GM21528 (cell line): ENCODE measurements at regions not wholly inside any gene's neighbourhood (a gene's known extent, or its start where the extent isn't known, plus 50 kb on each side); places are given as distances from the start of the nearest gene placed in this dataset.
"Not testable (repeated sequence)": the region's sequence is repeated elsewhere in the genome, so short reads cannot be mapped to it uniquely, and the experiment has no call there.

Source experiments
- ATAC-seq: cut with Tn5 transposase; IDR thresholded peaks from one replicate; pipeline ENCODE4 v1.9.1; 2021; ENCODE audit warnings: mild to moderate bottlenecking, moderate library complexity; ENCODE audit not compliant: unreplicated experiment, low FRiP score

DNA sequence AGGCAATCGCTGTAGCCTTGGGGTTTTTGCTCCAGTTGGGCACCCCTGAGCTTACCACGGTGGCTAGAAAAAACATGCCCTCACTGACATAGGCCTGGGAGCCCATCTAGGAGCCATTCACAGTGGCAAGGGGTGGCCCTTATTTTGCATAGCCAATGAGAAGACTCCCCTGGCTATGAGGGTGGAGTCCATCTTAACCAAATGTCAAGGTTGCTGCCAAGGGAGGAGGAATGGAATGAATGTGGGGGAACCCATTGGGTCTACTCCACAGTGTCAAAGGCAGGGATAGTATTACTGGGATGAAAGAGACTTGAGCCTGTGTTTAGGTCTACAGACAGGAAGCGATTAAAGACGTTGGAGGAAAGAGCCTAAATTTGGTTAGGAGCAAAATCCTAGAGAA lies 295.7 kb upstream of the PLGLB2 start:
- ATAC-seq, result not testable (repeated sequence)

DNA sequence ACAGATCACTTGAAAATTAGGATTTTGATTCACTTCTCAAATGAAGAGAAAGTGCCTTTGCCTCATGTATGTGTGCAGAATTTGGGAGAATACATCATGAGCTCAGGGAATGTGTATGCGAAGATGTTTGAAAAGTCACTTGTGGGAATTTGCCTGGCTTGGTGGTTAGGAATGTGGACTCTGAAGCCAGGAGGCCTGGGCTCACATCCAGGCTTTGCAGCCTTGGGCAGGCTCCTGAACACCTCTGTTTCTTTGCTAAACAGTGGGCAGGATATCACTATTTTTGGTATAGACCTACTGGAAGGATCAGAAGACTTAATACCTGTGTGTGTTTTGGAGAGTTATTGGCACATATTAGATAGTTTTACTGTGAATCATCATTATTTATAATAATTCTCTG lies 295.0 kb upstream of the PLGLB2 start:
- ATAC-seq, result not testable (repeated sequence)

DNA sequence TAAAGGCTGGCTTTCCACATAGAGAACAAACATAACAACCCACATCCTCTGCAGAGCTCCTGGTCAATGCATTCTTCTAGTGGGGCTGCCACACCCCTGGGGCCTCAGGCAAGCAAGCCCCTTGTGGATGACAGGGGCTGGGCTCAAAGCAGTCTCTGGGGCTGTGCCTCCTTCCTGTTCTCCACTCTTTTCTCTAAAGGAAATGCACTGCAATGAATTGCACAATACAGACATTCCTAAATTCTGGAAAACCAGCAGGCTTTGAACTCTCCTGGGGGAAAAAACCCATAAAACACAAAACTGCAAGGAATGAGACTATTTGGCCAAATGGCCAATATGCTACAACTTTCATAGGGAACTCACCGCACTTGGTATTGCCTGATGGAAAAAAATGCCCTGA lies 293.9 kb upstream of the PLGLB2 start:
- ATAC-seq, result not testable (repeated sequence)

DNA sequence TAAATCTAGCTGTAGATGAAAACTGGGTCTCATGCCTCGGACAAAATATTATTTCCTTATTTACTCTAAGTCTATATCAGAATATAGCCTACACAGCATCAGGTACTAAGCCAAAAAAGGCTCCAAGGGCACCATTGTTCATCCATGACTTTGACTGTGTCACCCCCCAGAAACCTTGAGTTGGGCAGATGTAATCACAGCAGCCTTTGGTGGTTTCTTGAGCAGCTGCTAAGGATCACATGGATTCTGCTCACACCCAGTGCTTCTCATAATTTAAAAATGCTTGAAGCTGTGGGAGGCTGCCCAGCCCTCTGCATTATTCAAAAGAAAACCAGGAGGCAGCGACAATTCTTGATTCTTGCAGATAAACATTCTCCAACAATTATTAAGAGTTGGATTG lies 293.5 kb upstream of the PLGLB2 start:
- ATAC-seq, result not testable (repeated sequence)

DNA sequence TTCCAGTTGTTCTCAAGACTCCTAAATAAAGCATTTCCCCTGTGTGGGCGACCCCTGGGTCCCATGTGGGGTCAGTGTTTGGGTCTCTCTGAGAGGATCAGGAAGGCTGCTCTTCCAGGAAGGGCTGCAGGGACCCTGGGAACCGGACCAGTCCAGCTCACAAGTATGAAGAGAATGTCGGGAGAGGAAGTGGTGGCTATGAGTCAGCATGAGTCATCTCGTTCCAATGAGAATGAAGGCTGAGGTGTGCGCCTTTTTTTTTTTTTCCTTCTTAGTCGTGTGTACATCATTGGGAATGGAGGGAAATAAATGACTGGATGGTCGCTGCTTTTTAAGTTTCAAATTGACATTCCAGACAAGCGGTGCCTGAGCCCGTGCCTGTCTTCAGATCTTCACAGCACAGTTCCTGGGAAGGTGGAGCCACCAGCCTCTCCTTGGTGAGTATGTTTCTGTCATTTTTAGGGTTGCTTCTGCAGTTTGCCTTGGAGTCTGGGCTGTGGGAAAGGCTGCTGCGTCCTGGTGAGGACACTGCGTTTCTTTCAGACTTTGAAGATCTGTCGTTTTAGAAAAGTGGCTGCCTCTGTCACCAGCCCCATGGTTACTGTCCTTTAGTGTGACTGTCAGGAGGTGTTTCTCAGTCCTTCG lies 292.6 kb upstream of the PLGLB2 start:
- peak; percentile 51 for ATAC-seq

DNA sequence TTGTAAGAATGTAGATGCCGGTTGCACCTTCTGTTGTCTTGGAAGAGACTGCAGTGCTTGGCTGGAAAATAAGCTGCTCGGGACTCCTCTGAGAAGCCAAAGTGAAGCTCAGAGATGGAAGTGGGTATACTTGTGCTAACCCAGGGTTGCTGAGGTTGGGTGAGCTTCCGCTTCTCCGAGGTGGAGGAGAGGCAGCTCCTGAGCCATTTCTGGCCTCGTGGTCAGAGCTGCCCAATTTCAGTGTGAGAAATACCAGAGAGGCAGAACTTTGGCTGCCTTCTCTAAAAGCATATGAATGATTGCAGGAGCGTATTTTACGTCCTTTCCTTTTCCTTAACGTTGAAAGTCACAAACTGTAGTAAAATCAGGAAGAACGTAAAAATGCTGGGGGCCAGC lies 292.0 kb upstream of the PLGLB2 start:
- ATAC-seq, result peak; percentile 38

DNA sequence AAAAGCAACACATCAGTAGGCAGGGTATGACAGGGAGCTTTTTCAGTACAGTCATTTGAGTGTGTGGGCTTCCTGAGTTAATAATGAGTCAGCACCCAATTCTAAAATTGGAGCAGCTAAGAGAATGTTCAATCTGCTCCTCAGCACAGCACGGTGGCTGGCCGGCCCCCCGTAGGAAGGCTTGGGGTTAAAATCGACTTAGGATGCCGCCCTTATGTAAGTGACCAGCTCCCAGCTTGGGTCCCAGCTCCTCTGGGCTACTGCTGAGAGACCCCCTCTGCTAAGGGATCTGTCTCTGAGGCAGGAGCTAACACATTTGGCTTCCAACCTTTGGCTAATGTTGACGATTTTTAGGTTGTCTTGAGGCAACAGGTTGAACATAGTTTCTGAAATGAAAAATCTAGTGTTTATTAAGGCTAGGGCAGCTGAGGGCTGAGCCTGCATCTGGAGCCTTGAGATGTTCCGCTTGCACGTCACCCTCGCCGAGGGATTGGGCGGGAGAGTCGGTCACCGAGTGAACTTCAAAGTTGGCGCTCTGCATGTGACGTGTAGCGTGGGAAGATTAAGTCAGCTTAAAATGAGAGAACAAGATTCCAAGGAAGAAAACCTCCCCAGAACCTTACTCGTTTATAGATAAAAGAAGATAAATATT lies 291.3 kb upstream of the PLGLB2 start:
- ATAC-seq, result peak; percentile 63

DNA sequence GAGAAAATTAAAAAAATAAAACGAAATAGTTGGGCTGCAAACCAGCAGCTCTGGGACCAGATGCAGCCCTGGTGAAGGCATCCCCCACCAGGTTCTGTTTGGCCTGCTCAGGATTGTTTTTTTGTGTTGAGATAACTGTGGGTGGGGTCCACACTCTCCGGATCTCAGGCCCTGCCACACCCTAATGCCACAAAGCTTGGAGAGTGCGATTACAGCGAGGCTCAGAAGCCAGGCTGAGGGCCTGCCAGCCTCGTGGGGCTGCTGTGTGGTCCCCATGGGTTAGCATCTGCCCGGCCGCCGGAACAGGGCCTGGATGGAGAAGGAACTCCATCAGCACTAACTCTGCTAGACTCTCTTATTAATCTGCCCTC lies 290.8 kb upstream of the PLGLB2 start:
- not testable (repeated sequence) for ATAC-seq

DNA sequence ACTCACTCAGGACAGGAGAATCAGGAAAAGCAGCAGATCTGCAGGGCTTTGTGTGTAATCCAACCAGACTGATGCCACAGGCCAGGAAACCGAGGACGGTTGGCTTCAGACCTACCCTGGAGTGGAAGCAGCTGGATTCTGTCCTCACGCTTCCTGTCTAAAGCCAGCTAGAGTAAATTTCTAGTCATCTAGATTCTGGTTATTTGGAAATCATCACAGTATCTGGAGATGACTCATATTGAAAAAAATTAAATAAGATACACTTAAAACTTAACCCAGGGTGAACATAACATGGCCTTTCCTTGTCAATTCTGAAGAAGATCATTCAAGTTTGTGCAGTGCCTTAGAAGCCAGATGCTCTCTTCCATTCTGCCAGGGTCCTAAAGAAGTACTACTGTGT lies 288.9 kb upstream of the PLGLB2 start:
- not testable (repeated sequence) for ATAC-seq

DNA sequence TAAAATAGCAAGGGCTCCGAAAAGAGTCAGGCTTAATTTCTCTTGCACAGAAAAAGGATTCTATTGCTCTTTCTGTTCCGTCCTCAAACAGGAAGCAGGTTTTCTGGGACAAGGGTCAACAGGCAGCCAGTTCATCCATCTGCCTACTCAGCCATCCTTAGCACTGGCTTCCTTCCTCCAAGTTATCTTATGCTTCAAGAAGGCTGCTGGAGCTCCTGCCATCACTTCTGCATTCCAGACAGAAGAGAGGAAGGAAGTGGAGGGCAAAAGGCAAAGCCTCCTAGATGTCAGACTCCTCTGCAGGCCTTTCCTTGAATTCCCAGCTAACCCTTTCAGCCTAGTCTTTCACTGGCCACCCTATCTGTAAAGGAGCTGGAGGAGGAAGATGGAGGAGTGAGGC lies 287.8 kb upstream of the PLGLB2 start:
- not testable (repeated sequence) for ATAC-seq

DNA sequence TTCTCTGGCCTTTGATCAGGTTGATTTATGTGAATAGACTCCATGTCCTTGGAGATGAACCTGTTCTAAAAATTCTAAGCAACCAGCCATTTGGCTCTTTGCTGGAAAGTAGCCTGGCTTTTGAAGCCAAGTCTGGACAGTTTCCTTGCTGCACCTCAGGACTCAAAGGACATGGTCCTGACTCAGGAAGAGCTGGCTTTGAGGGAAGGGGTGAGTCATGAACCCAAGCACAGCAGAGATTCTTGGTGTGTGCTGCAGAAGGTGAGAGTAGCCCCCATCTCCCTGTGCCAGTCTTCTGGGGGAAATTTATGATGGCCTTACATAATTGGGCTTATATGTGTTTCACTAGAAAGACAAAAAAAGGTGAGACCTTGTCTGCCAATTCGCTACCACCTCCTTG lies 287.2 kb upstream of the PLGLB2 start:
- ATAC-seq, result not testable (repeated sequence)

DNA sequence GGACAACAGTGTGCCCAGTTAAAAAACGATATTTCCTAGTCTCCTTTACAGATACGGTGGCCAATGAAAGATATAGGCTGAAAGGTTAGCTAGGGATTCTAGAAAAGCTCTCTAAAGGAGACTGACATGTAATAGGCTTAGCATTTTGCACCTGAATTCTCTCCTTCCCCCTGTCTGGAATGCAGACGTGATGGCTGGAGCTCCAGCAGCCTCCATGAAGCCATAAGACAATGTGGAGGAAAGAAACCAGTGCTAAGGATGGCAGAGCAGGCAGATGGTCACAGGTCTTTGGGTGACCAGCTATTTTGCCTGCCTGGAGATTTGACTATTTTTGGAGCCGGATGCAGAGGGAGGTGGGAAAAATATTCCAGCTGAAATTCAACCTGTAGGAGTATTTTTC lies 286.2 kb upstream of the PLGLB2 start:
- not testable (repeated sequence) for ATAC-seq

DNA sequence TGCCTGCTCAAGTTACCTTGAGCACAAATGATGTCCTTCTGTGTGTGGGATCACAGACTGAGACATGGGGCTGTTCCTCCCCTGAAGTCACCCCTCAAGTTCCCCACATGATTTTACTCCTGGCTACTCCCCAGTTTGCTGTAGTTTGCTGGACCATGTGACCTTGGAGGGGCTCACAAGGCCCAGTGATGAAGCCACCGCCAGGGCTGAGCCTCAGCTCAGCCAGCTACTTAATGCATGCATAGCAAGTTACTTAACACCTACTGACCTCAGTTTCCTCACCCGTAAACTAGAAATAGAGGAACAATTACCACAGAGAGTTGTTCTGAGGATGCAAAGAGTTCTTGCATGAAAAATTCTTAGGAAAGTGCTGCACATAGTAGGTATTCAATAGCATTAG lies 283.7 kb upstream of the PLGLB2 start:
- ATAC-seq, result not testable (repeated sequence)

DNA sequence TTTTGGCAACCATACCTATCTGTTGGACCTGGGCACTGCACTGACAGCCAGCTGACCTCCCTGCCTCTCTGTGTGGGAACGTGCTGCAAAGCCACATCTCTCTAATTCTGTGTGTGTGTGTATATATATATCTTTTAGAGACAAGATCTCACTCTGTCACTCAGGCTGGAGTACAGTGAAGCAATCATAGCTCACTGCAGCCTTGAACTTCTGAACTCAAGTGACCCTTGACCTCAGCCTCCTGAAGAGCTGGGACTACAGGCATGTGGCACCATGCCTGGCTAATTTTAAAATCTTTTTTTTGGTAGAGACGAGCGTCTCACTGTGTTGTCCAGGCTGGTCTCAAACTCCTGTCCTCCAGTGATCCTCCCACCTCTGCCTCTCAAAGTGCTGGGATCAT lies 282.2 kb upstream of the PLGLB2 start:
- not testable (repeated sequence) for ATAC-seq

DNA sequence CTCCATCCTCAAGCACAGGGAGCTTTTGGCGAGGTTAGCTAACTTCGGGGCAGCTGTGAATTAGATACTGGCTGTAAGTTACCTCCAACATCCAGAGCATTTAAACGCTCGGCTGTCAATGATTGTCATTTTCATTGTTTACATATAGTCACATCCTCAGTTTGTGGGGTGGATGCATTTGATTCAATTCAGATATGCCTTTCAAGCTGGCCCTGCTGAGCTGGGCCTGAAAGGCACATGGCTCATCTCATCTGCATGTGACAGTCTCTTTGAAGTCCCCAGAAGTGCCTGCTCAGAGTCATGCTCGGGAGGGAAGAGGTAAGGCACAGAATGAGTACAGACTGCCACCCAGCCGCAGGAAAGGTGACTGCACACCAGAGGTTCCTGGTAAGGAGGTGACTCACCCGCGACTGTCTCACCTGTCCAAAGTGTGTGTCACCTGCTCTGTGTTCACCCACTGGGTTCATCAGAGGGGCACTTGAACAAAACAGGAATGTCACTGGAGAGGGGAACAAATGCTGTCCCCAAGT lies 281.2 kb upstream of the PLGLB2 start:
- peak; percentile 54 for ATAC-seq

DNA sequence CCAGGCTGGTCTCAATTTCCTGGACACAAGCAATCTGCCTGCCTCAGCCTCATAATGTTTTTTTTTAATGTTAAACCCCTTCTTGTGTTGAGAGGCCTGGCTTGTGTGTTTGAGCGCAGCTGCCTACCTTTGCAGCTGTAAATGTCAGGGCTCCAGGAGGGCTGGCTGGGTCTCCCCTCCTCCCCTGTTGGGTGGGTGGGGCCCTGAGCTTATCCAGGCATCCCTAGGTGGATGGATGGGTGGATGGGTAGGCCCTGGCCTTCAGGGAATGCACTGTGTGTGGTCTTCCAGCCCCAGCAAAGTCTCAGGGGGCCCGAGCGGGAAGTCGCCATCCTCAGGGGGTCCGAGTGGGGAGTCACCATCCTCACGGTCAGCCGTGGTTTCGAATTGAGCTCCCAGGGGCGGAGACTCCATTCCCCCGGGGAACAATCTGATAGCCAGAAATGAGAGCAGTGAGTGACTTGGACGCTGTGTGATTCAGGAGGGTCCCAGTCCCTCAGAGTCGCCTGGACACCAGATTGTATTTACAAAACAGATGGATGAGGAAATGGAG lies 279.4 kb upstream of the PLGLB2 start:
- ATAC-seq, result not testable (repeated sequence)

DNA sequence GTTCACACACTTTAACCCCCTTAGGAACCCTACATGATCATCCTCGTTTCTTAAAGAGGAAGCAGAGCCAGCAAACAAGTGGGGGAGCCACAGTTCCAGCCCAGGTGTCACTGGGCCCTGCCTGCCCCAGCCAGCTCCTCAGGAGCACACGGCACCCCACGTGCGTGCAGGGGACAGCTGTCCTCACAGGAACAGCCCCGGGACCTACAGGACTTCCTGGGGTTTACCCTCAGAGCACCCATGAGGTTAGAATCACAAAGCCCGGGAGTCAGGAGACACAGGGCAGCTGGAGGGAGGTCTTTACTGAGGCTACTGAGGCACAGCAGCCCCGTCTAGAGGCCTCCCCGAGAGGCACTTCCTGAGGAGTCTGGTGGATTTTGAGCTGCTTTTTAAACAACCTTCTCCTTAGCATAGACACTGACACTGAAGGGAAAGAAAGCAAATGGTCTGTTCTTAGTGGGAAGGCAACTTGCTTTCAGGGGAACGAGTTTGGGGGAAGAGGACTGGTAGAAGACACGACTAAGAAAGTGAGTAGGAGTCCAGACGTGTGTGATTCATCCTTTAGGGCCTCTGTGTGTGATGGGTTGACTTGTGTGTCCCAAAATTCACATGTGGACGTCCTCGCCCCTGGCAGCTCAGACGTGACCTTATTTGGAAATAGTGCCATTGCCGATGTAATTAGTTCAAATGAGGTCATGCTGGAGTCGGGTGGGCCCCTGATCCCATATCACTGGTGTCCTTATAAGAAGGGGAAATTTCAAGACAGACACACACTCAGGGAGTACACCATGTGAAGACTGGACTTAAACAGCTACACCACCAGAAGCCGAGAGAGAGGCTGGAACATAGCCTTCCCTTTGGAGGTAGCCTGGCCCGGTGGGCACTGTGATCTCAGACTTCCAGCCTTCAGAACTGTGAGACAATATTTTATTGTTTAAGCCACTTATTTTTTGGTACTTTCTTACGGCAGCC lies 278.4 kb upstream of the PLGLB2 start:
- ATAC-seq, result peak; percentile 44

DNA sequence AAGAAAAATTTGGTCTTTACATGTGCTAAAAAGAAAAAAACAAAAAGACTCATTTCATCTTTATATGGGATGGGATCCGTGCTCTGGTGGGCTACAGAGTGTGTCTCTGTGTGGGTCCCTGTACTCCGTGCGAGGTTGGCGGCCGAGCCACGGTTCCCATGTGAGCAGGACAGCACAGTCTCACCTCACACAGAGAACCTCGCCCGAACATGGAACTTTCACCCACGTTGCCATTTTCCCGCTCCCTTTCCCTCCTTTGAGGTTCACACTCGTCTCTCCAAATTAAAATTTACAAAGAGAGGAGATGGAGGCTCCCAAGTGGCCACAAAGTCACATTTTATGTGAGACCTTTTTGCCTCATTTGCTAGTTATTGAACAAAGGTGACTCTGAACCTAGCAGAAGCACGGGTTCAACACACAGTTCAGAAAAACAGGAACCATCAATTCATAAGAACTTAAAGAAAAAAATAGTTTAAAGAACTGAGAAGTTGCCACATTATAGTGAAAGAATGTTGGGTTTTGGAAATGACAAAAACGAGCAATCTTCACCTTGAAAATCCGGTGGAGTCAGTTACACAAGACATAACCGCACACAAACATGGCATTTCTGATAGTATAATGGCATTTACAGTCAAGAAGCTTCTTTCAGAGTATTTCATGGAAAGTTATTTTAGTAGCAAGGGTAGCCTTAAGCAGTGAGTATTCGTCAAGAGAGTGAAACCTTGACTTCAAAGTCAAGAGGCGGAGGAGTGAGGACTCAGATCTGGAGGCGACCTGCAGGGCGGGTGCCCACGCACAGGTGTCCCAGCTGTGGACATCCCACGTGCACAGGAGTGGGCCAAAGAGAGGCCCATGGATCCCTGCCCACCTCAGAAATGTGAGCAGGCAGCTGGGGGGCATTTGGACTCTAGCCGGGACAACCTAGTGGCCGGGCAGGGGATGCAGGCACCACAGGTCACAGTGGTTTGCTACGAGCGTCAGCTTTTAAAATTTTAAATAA lies 277.2 kb upstream of the PLGLB2 start:
- ATAC-seq, result peak; percentile 38

DNA sequence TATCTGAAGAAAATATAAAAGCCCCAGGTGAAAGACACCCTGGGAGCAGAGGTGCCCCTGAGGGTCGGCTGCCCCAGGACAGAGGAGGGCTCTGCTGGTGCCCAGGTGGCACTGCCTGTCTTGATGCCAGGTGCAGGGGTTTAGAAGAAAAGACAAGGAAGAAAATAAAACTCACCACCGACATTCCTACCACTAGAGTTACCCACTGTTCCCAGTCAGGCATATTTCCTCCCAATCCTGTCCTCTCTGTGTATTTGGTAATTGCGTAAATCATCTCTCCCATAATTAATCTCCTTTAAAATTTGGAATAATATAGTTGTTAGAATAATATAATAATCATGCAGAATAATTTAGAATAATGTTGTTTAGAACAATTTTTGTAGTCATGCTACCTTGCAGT lies 276.4 kb upstream of the PLGLB2 start:
- not testable (repeated sequence) for ATAC-seq
